ENCODE measurements at regions not wholly inside any gene's neighbourhood (a gene's known extent, or its start where the extent isn't known, plus 50 kb on each side); places are given as distances from the start of the nearest gene placed in this dataset.

GRCh38 chr4:11548597-11549082, 119.9 kb upstream of the HS3ST1 start:
- no peak for DNase-seq

- DNase-seq, result no peak
Measured at GRCh38 chr4:11546391-11547175, 117.9 kb upstream of the HS3ST1 start.

- no peak for DNase-seq
Measured at GRCh38 chr4:11545651-11546050, 117.0 kb upstream of the HS3ST1 start.

- no peak for DNase-seq
Measured at GRCh38 chr4:11544211-11544610, 115.5 kb upstream of the HS3ST1 start.

- DNase-seq, result no peak
Measured at GRCh38 chr4:11543706-11544105, 115.0 kb upstream of the HS3ST1 start.

GRCh38 chr4:11542952-11543351, 114.3 kb upstream of the HS3ST1 start:
- DNase-seq, result no peak

GRCh38 chr4:11537846-11538245, 109.2 kb upstream of the HS3ST1 start:
- DNase-seq, result no peak

- DNase-seq, result no peak
Measured at GRCh38 chr4:11535333-11535732, 106.6 kb upstream of the HS3ST1 start.

- no peak for DNase-seq
Measured at GRCh38 chr4:11534623-11535302, 106.1 kb upstream of the HS3ST1 start.

GRCh38 chr4:11532138-11532537, 103.4 kb upstream of the HS3ST1 start:
- DNase-seq, result no peak

- no peak for DNase-seq
Measured at GRCh38 chr4:11529625-11530201, 101.0 kb upstream of the HS3ST1 start.

GRCh38 chr4:11525085-11525484, 96.4 kb upstream of the HS3ST1 start:
- no peak for DNase-seq

GRCh38 chr4:11518754-11519153, 90.1 kb upstream of the HS3ST1 start:
- no peak for DNase-seq

- no peak for DNase-seq
Measured at GRCh38 chr4:11514779-11515419, 86.2 kb upstream of the HS3ST1 start.

GRCh38 chr4:11514003-11514402, 85.3 kb upstream of the HS3ST1 start:
- no peak for DNase-seq

GRCh38 chr4:11512871-11513270, 84.2 kb upstream of the HS3ST1 start:
- DNase-seq, result no peak

GRCh38 chr4:11511321-11511720, 82.6 kb upstream of the HS3ST1 start:
- no peak for DNase-seq

- DNase-seq, result no peak
Measured at GRCh38 chr4:11507920-11508319, 79.2 kb upstream of the HS3ST1 start.

- DNase-seq, result no peak
Measured at GRCh38 chr4:11506194-11506593, 77.5 kb upstream of the HS3ST1 start.

GRCh38 chr4:11505221-11505971, 76.7 kb upstream of the HS3ST1 start:
- DNase-seq, result no peak

GRCh38 chr4:11503166-11503565, 74.5 kb upstream of the HS3ST1 start:
- no peak for DNase-seq

GRCh38 chr4:11497972-11498371, 69.3 kb upstream of the HS3ST1 start:
- DNase-seq, result no peak
